ENCODE measurements at regions not wholly inside any gene's neighbourhood (a gene's known extent, or its start where the extent isn't known, plus 50 kb on each side); places are given as distances from the start of the nearest gene placed in this dataset.
"Not testable (repeated sequence)": the region's sequence is repeated elsewhere in the genome, so short reads cannot be mapped to it uniquely, and the experiment has no call there.

- Histone ChIP-seq H3K4me1 (replicated peaks in 1 of 2) (no peaks in the 10 kb centered on the region), H3K36me3 (replicated peaks in 1 of 2) (no peaks in the 10 kb centered on the region), H3K4me3 (no peak overlapping the region), H3K9me3 (replicated peaks in 1 of 3) (no peaks in the 10 kb centered on the region), H3K27ac (no peak overlapping the region), H3K27me3 (no peaks in the 10 kb centered on the region)
- TF ChIP-seq CTCF (IDR thresholded peaks at IDR 0.05), result no peak
- no peak for TF ChIP-seq POLR2A (IDR thresholded peaks at IDR 0.05)
- WGBS, 4 donors, result 79 to 98% (median 90%) methylated on average over 1 of the region's 1 CpG
- no peak for DNase-seq
- intact Hi-C loops (cut with DNase I), result no loop called here
Observed at GRCh38 chr14:86779416-86779815, 1213.6 kb downstream of the GALC start.

GRCh38 chr14:86777963-86778602 lies 1214.9 kb downstream of the GALC start:
- H3K36me3 ChIP-seq (replicated peaks in 1 of 2), result no peaks in the 10 kb centered on the region
- no peaks in the 10 kb centered on the region for H3K9me3 ChIP-seq (replicated peaks in 1 of 3)
- no peak overlapping the region for H3K27ac ChIP-seq
- no peaks in the 10 kb centered on the region for H3K27me3 ChIP-seq
- no peaks in the 10 kb centered on the region for H3K4me1 ChIP-seq (replicated peaks in 1 of 2)
- TF ChIP-seq CTCF (IDR thresholded peaks at IDR 0.05), result no peak
- no peak for TF ChIP-seq POLR2A (IDR thresholded peaks at IDR 0.05)
- WGBS, 4 donors, result 64 to 74% (median 71%) methylated on average over 2 of the region's 2 CpGs
- no peak for DNase-seq
- intact Hi-C loops (cut with DNase I), result no loop called here
- H3K4me3 ChIP-seq, result no peak overlapping the region

- WGBS, 4 donors, result 73 to 88% (median 78%) methylated on average over 3 of the region's 3 CpGs
- H3K36me3 ChIP-seq (replicated peaks in 1 of 2); H3K9me3 ChIP-seq (replicated peaks in 1 of 3): not testable (repeated sequence)
Observed at GRCh38 chr14:86775896-86776295, 1217.1 kb downstream of the GALC start.

GRCh38 chr14:86774916-86775315 lies 1218.1 kb downstream of the GALC start:
- no peak for TF ChIP-seq CTCF (IDR thresholded peaks at IDR 0.05)
- WGBS, 4 donors, result 19 to 86% (median 63%) methylated on average over 1 to 2 of the region's 2 CpGs
- Histone ChIP-seq H3K4me3 (no peak overlapping the region), H3K27ac (no peak overlapping the region), H3K4me1 (replicated peaks in 1 of 2) (no peaks in the 10 kb centered on the region), H3K9me3 (replicated peaks in 1 of 3) (no peaks in the 10 kb centered on the region), H3K36me3 (replicated peaks in 1 of 2) (no peaks in the 10 kb centered on the region), H3K27me3 (no peaks in the 10 kb centered on the region)
- intact Hi-C loops (cut with DNase I), result no loop called here
- DNase-seq, result no peak

More at GRCh38 chr14:86775896-86776295, 1217.1 kb downstream of the GALC start:
- H3K4me3 ChIP-seq; H3K27ac ChIP-seq; DNase-seq; intact Hi-C loops (cut with DNase I); H3K27me3 ChIP-seq; H3K4me1 ChIP-seq (replicated peaks in 1 of 2): not testable (repeated sequence)

- DNase-seq, result no peak
- H3K4me1 ChIP-seq (replicated peaks in 1 of 2), result no peaks in the 10 kb centered on the region
- intact Hi-C loops (cut with DNase I), result no loop called here
- TF ChIP-seq CTCF (IDR thresholded peaks at IDR 0.05) (no peak), POLR2A (IDR thresholded peaks at IDR 0.05) (no peak)
- H3K36me3 ChIP-seq (replicated peaks in 1 of 2), result no peaks in the 10 kb centered on the region
- no peaks in the 10 kb centered on the region for H3K27me3 ChIP-seq
- WGBS, 4 donors, result 38 to 54% (median 48%) methylated on average over 1 of the region's 1 CpG; no CpG with 5 or more reads in 1 of the 4 donors
- no peak overlapping the region for H3K27ac ChIP-seq
- H3K9me3 ChIP-seq (replicated peaks in 1 of 3), result no peaks in the 10 kb centered on the region
- no peak overlapping the region for H3K4me3 ChIP-seq
Observed at GRCh38 chr14:86772075-86772474, 1220.9 kb downstream of the GALC start.

All from adrenal gland (tissue), 9 donors.